Uterus (tissue), 2 donors: ENCODE measurements at regions not wholly inside any gene's neighbourhood (a gene's known extent, or its start where the extent isn't known, plus 50 kb on each side); places are given as distances from the start of the nearest gene placed in this dataset.
"Not testable (repeated sequence)": the region's sequence is repeated elsewhere in the genome, so short reads cannot be mapped to it uniquely, and the experiment has no call there.

ENCODE experiments used
- CTCF ChIP-seq, 4 experiments: fragments of 200-600 bp in 2 of 4; fragments of 450-650 bp in 2 of 4; sonication (generic) in 2 of 4; IDR thresholded peaks; one replicate each; pipeline ENCODE4 v1.5.1; 2016 to 2019; ENCODE audit warnings: antibody characterized with exemption in 4 of 4, mild to moderate bottlenecking in 2 of 4, moderate library complexity in 1 of 4
- POLR2A ChIP-seq, 2 donors: fragments of 450-650 bp; IDR thresholded peaks; one replicate each; pipeline ENCODE4 v1.6.1; 2016; ENCODE audit warnings: antibody characterized with exemption in 2 of 2, mild to moderate bottlenecking in 1 of 2, moderate library complexity in 1 of 2

- TF ChIP-seq CTCF, POLR2A (IDR thresholded peaks at IDR 0.05): not testable (repeated sequence)
Measured at GRCh38 chr3:912717-913116, 180.1 kb upstream of the CNTN6 start.
